ENCODE measurements at regions not wholly inside any gene's neighbourhood (a gene's known extent, or its start where the extent isn't known, plus 50 kb on each side); places are given as distances from the start of the nearest gene placed in this dataset.
"Not testable (repeated sequence)": the region's sequence is repeated elsewhere in the genome, so short reads cannot be mapped to it uniquely, and the experiment has no call there.

DNA sequence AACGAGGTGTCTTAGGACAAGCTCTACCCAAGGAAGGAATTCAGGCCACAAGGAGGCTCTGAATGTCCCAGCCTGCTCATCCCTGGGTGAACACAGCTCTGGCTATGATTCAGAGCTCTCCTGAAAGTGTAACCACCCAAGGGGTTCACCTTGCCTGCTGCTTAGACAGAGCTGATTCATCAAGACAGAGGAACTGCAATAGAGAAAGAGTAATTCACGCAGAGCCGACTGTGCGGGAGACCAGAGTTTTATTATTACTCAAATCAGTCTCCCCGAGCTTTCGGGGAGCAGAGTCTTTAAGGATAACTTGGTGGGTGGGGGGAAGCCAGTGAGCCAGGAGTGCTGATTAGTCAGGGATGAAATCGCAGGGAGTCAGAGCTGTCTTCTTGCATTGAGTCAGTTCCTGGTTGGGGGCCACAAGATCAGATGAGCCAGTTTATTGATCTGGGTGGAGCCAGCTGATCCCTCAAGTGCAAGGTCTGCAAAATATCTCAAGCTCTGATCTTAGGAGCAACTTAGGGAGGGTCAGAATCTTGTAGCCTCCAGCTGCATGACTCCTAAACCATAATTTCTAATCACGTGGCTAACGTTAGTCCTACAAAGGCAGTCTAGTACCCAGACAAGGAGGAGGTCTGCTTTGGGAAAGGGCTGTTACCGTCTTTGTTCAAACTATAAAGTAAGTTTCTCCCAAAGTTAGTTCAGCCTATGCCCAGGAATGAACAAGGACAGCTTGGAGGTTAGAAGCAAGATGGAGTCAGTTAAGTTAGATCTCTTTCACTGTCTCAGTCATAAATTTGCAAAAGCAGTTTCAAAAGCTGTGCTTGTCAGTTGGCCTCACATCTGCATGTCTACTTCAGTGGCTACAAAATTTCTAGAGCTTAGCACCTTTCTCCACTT is 123.4 kb upstream of the DAPK1 start:
- DNase-seq (ENCODE audit: low spot score), result not testable (repeated sequence)

GRCh38 chr9:87375397-87376073 is 122.1 kb upstream of the DAPK1 start:
- no peak for DNase-seq (ENCODE audit: low spot score)

- DNase-seq (ENCODE audit: low spot score), result no peak
Observed at GRCh38 chr9:87378676-87379075, 119.0 kb upstream of the DAPK1 start.

- no peak for DNase-seq (ENCODE audit: low spot score)
Observed at GRCh38 chr9:87379300-87379699, 118.4 kb upstream of the DAPK1 start.

GRCh38 chr9:87381050-87381711 is 116.5 kb upstream of the DAPK1 start:
- DNase-seq (ENCODE audit: low spot score), result no peak

GRCh38 chr9:87381746-87382145 is 115.9 kb upstream of the DAPK1 start:
- no peak for DNase-seq (ENCODE audit: low spot score)

DNA sequence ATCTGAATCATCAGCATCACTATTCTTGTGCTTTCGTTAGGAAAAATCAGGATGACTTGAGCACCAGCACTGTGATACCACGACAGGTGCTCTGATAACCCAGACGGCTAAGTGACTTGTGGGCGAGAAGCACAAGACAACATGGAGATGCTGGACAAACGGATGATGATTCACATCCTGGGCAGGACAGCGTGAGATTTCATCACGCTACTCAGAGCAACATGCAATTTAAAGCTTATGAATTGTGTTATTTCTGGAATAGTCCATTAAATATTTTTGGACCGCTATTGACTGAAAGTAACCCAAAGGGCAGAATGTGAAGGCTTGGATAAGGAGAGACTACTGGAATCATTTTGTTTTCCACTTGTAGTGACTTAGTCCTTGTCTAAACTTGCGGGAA is 114.8 kb upstream of the DAPK1 start:
- no peak for DNase-seq (ENCODE audit: low spot score)

GRCh38 chr9:87383344-87384150 is 114.1 kb upstream of the DAPK1 start:
- no peak for DNase-seq (ENCODE audit: low spot score)

GRCh38 chr9:87386490-87387025 is 111.1 kb upstream of the DAPK1 start:
- no peak for DNase-seq (ENCODE audit: low spot score)

GRCh38 chr9:87387351-87388011 is 110.2 kb upstream of the DAPK1 start:
- DNase-seq (ENCODE audit: low spot score), result no peak

- DNase-seq (ENCODE audit: low spot score), result not testable (repeated sequence)
Observed at GRCh38 chr9:87388708-87389107, 109.0 kb upstream of the DAPK1 start.

DNA sequence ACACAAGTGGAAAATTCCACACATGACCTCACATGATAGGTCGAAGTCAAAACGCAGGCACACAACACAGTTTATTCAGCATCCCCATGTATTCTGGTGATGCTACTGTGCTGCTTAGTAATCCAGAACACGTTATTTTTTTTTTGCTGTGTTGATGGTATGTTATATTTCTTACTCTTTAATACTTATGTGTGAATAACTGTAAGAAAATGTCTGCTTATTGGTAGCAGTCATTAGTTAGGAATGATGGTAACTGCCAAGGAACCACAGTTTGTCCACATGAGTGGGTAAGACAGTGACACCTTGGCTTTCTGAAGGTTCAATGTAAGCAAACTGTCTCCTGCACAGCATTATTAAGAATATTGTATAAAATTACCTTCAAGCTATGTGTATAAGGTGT is 107.7 kb upstream of the DAPK1 start:
- DNase-seq (ENCODE audit: low spot score), result no peak

GRCh38 chr9:87390361-87390760 is 107.3 kb upstream of the DAPK1 start:
- no peak for DNase-seq (ENCODE audit: low spot score)

GRCh38 chr9:87392086-87392485 is 105.6 kb upstream of the DAPK1 start:
- DNase-seq (ENCODE audit: low spot score), result no peak

GRCh38 chr9:87393706-87394230 is 103.9 kb upstream of the DAPK1 start:
- no peak for DNase-seq (ENCODE audit: low spot score)

- no peak for DNase-seq (ENCODE audit: low spot score)
Observed at GRCh38 chr9:87395804-87396479, 101.7 kb upstream of the DAPK1 start.

GRCh38 chr9:87401681-87402080 is 96.0 kb upstream of the DAPK1 start:
- no peak for DNase-seq (ENCODE audit: low spot score)

DNA sequence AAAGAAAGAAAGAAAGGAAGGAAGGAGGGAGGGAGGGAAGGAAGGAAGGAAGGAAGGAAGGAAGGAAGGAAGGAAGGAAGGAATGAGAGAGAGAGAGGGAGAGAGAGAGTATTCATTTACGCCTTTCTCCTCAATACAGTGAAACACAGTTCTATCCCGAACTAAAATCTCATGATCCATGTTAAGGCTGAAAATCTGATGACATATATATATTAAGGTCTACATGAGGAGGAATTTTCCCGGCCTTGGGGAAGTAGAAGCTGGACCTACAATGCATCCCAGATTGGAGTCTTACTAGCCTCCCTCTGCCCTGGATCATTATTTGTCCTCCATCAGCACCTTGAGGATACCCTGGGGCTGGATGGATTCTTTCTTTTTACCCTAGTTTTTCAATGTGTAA is 95.1 kb upstream of the DAPK1 start:
- DNase-seq (ENCODE audit: low spot score), result no peak

DNA sequence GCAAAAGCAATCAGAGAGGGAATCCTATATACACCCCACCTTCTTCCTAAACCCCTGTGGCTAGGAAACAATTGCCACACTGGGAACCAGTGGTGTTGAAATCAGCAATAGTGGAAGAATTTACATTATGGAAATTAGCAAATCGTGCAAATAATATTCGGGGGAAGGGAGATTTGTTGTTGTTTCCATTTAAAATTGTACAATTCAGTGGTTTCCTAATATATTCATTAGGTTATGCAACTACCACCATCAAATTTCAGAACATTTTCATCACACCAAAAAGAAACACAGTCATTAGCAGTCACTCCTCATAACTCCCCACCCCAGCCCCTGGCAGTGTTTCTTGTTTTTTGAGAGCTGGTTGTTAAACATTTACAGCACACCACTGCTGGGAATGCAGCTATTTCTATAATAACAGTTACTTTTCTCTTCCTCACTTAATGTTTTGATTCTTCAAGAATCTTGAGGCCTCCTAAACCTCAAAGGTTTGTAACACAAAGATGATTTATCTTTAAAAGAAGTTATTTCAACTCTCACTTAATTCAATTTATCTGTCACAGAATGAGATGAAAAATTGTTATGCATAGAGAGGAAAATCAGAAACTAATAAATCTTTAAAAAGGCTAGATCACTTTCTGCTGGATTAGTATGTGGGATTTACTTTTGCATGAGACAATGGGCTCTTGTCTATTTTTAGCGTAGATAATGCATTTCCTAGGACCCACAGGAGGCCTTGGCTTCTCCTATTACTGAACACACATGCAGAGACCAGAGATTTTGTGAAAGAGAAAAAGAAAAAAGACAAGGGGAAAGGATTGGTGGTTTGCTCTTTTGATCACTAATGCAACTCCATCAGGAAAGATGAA is 91.8 kb upstream of the DAPK1 start:
- DNase-seq (ENCODE audit: low spot score), result no peak
